ENCODE measurements at regions not wholly inside any gene's neighbourhood (a gene's known extent, or its start where the extent isn't known, plus 50 kb on each side); places are given as distances from the start of the nearest gene placed in this dataset.

GRCh38 chr4:99723612-99724011 lies 66.0 kb upstream of the C4orf54 start:
- DNase-seq = peak; percentile 46 to 73
- peak overlapping the region; percentile 68 to 84 for H3K27ac ChIP-seq
- H3K36me3 ChIP-seq = no peaks in the 10 kb centered on the region
- no peak for TF ChIP-seq CTCF (IDR thresholded peaks at IDR 0.05)
- no peak for TF ChIP-seq POLR2A (IDR thresholded peaks at IDR 0.05)
- H3K9me3 ChIP-seq = no peaks in the 10 kb centered on the region
- H3K27me3 ChIP-seq = no peaks in the 10 kb centered on the region
- intact Hi-C loops (cut with DNase I; ENCODE audit: low total_unique reads) = no loop called here
- peaks cover 4 to 5% of the 10 kb centered on the region in 2 donors for H3K4me1 ChIP-seq
- H3K4me3 ChIP-seq = no peak overlapping the region

- TF ChIP-seq POLR2A (IDR thresholded peaks at IDR 0.05) (no peak), CTCF (IDR thresholded peaks at IDR 0.05) (no peak)
- Histone ChIP-seq H3K27me3 (no peaks in the 10 kb centered on the region), H3K9me3 (no peaks in the 10 kb centered on the region), H3K4me3 (no peak overlapping the region), H3K36me3 (no peaks in the 10 kb centered on the region), H3K4me1 (peaks cover 3 to 5% of the 10 kb centered on the region in 2 donors), H3K27ac (peak overlapping the region; percentile 68 to 84)
- intact Hi-C loops (cut with DNase I; ENCODE audit: low total_unique reads) = no loop called here
- no peak for DNase-seq
Observed at GRCh38 chr4:99722725-99723124, 65.1 kb upstream of the C4orf54 start.

GRCh38 chr4:99722006-99722405 lies 64.4 kb upstream of the C4orf54 start:
- H3K36me3 ChIP-seq = no peaks in the 10 kb centered on the region
- TF ChIP-seq POLR2A (IDR thresholded peaks at IDR 0.05) (no peak), CTCF (IDR thresholded peaks at IDR 0.05) (no peak)
- H3K27ac ChIP-seq = peak overlapping the region; percentile 68 to 84
- intact Hi-C loops (cut with DNase I; ENCODE audit: low total_unique reads) = no loop called here
- DNase-seq = no peak
- H3K4me1 ChIP-seq = peaks cover 0 to 5% of the 10 kb centered on the region in 2 donors
- no peak overlapping the region for H3K4me3 ChIP-seq
- no peaks in the 10 kb centered on the region for H3K9me3 ChIP-seq
- no peaks in the 10 kb centered on the region for H3K27me3 ChIP-seq

- intact Hi-C loops (cut with DNase I; ENCODE audit: low total_unique reads) = no loop called here
- Histone ChIP-seq H3K9me3 (no peaks in the 10 kb centered on the region), H3K27me3 (no peaks in the 10 kb centered on the region), H3K4me1 (no peaks in the 10 kb centered on the region), H3K36me3 (no peaks in the 10 kb centered on the region), H3K27ac (peak overlapping the region in 1 of 2 donors; percentile 26), H3K4me3 (no peak overlapping the region)
- DNase-seq = no peak
- no peak for TF ChIP-seq CTCF (IDR thresholded peaks at IDR 0.05)
- TF ChIP-seq POLR2A (IDR thresholded peaks at IDR 0.05) = no peak
Observed at GRCh38 chr4:99720206-99720605, 62.6 kb upstream of the C4orf54 start.

GRCh38 chr4:99716996-99717395 lies 59.4 kb upstream of the C4orf54 start:
- TF ChIP-seq POLR2A (IDR thresholded peaks at IDR 0.05) = no peak
- no peak for TF ChIP-seq CTCF (IDR thresholded peaks at IDR 0.05)
- no peak overlapping the region for H3K4me3 ChIP-seq
- intact Hi-C loops (cut with DNase I; ENCODE audit: low total_unique reads) = loop anchor here (10.0 kb wide), 1 partner anchor 52 kb away; no protein-coding TSS in a partner anchor
- no peak overlapping the region for H3K27ac ChIP-seq
- no peaks in the 10 kb centered on the region for H3K27me3 ChIP-seq
- H3K36me3 ChIP-seq = no peaks in the 10 kb centered on the region
- H3K9me3 ChIP-seq = no peaks in the 10 kb centered on the region
- DNase-seq = no peak
- H3K4me1 ChIP-seq = no peaks in the 10 kb centered on the region

All from uterus (tissue), 3 donors.